GM23338 (cell line): ENCODE measurements at regions not wholly inside any gene's neighbourhood (a gene's known extent, or its start where the extent isn't known, plus 50 kb on each side); places are given as distances from the start of the nearest gene placed in this dataset.

ENCODE experiments used
- ATAC-seq: fragments of 200-7000 bp; cut with Tn5 transposase; 3 replicates; pipeline ENCODE4 v1.9.1; 2020
- DNase-seq: peaks from one replicate; pipeline ENCODE4 v3.0.0-alpha.2; 2015; ENCODE audit warnings: low spot score
- H2AFZ ChIP-seq: fragments of 200-600 bp; sonication (generic); 2 replicates; pipeline ENCODE4 v1.8.0; 2016; ENCODE audit warnings: antibody characterized with exemption, mild to moderate bottlenecking, moderate library complexity
- H3F3A ChIP-seq: fragments of 200-600 bp; sonication (generic); replicated peaks from 2 replicates; pipeline ENCODE4 v1.8.0; 2017; ENCODE audit warnings: antibody characterized with exemption, mixed run types, low read depth
- H3K27ac ChIP-seq: fragments of 200-600 bp; sonication (generic); 2 replicates; pipeline ENCODE4 v1.6.1; 2016; ENCODE audit warnings: low read depth
- H3K27me3 ChIP-seq: fragments of 200-600 bp; sonication (generic); 2 replicates; pipeline ENCODE4 v1.8.0; 2016; ENCODE audit warnings: mild to moderate bottlenecking, mixed run types, moderate library complexity; ENCODE audit not compliant: insufficient read depth
- H3K36me3 ChIP-seq: fragments of 200-600 bp; sonication (generic); 2 replicates; pipeline ENCODE4 v1.8.0; 2016; ENCODE audit warnings: mild to moderate bottlenecking; ENCODE audit not compliant: insufficient read depth
- H3K4me1 ChIP-seq: fragments of 200-600 bp; sonication (generic); 2 replicates; pipeline ENCODE4 v1.8.0; 2016; ENCODE audit warnings: mild to moderate bottlenecking, moderate library complexity; ENCODE audit not compliant: insufficient read depth
- H3K4me2 ChIP-seq: fragments of 200-600 bp; sonication (generic); 2 replicates; pipeline ENCODE4 v1.7.1; 2017; ENCODE audit warnings: mixed run types
- H3K4me3 ChIP-seq: fragments of 200-600 bp; sonication (generic); 2 replicates; pipeline ENCODE4 v1.6.1; 2016; ENCODE audit warnings: mixed run types
- H3K79me2 ChIP-seq: fragments of 200-600 bp; sonication (generic); replicated peaks from 2 replicates; pipeline ENCODE4 v1.8.0; 2017; ENCODE audit warnings: mild to moderate bottlenecking; ENCODE audit not compliant: insufficient read depth
- H3K9me2 ChIP-seq: fragments of 200-600 bp; sonication (generic); 2 replicates; pipeline ENCODE4 v1.8.0; 2017; ENCODE audit not compliant: insufficient read depth
- H4K20me1 ChIP-seq: fragments of 200-600 bp; sonication (generic); replicated peaks from 2 replicates; pipeline ENCODE4 v1.8.0; 2017; ENCODE audit warnings: mild to moderate bottlenecking; ENCODE audit not compliant: insufficient read depth
- H3K27ac Mint-ChIP-seq: 2 replicates; pipeline ENCODE4 v1.8.0; 2020; ENCODE audit warnings: inconsistent platforms, mild to moderate bottlenecking, moderate library complexity, mixed read lengths
- H3K27me3 Mint-ChIP-seq: 3 replicates; pipeline ENCODE4 v1.8.0; 2022; ENCODE audit warnings: low read depth, mild to moderate bottlenecking, moderate library complexity, mixed read lengths, inconsistent platforms; ENCODE audit not compliant: insufficient read depth, poor library complexity
- H3K36me3 Mint-ChIP-seq: 3 replicates; pipeline ENCODE4 v1.8.0; 2021; ENCODE audit warnings: low read depth, mild to moderate bottlenecking, inconsistent platforms, moderate library complexity, mixed read lengths
- H3K4me1 Mint-ChIP-seq: 3 replicates; pipeline ENCODE4 v1.8.0; 2020; ENCODE audit warnings: mild to moderate bottlenecking, inconsistent platforms, mixed read lengths
- H3K4me3 Mint-ChIP-seq: 3 replicates; pipeline ENCODE4 v1.8.0; 2021; ENCODE audit warnings: moderate library complexity, mild to moderate bottlenecking, inconsistent platforms, mixed read lengths
- H3K9me3 Mint-ChIP-seq: 3 replicates; pipeline ENCODE4 v1.8.0; 2020; ENCODE audit warnings: moderate library complexity, mild to moderate bottlenecking, inconsistent platforms, mixed read lengths
- CREB1 ChIP-seq: fragments of 250-450 bp; sonication (Bioruptor Pico); IDR thresholded peaks from 2 replicates; pipeline ENCODE4 v1.5.0; 2020; ENCODE audit warnings: low read depth, mild to moderate bottlenecking, moderate library complexity
- CTCF ChIP-seq, 2 experiments: fragments of 200-600 bp in 1 of 2; sonication (generic) in 1 of 2; conservative IDR thresholded peaks; 2 replicates each; pipeline versions ENCODE4 v1.5.1 to v1.6.1; 2016 to 2017; ENCODE audit warnings: antibody characterized with exemption in 2 of 2, low read depth in 2 of 2, mild to moderate bottlenecking in 2 of 2, moderate library complexity in 1 of 2
- EZH2 ChIP-seq: fragments of 200-600 bp; sonication (generic); IDR thresholded peaks from one replicate; pipeline ENCODE4 v1.8.0; 2017; ENCODE audit warnings: antibody characterized with exemption, mild to moderate bottlenecking, low read depth; ENCODE audit not compliant: unreplicated experiment
- EZH2phosphoT487 ChIP-seq: fragments of 200-600 bp; sonication (generic); IDR thresholded peaks from one replicate; pipeline ENCODE4 v1.8.1; 2018; ENCODE audit warnings: antibody characterized with exemption; ENCODE audit not compliant: unreplicated experiment
- JUNB ChIP-seq: IDR thresholded peaks from one replicate; pipeline ENCODE4 v1.6.1; 2016; ENCODE audit warnings: antibody characterized with exemption; ENCODE audit not compliant: unreplicated experiment
- NANOG ChIP-seq: IDR thresholded peaks from 2 replicates; pipeline ENCODE4 v1.6.1; 2016; ENCODE audit warnings: antibody characterized with exemption, borderline replicate concordance
- POLR2AphosphoS5 ChIP-seq: IDR thresholded peaks from 2 replicates; pipeline ENCODE4 v1.6.1; 2016; ENCODE audit warnings: antibody characterized with exemption, low read depth
- REST ChIP-seq: IDR thresholded peaks from one replicate; pipeline ENCODE4 v1.6.1; 2018; ENCODE audit warnings: antibody characterized with exemption; ENCODE audit not compliant: unreplicated experiment
- STAT1 ChIP-seq: IDR thresholded peaks from one replicate; pipeline ENCODE4 v1.6.1; 2016; ENCODE audit warnings: antibody characterized with exemption; ENCODE audit not compliant: unreplicated experiment
- ZNF114 ChIP-seq: fragments of 250-450 bp; sonication (Bioruptor Pico); IDR thresholded peaks from 2 replicates; pipeline ENCODE4 v1.5.0; 2020; ENCODE audit warnings: mild to moderate bottlenecking, moderate library complexity
- ZNF331 ChIP-seq: fragments of 250-450 bp; sonication (Bioruptor Pico); IDR thresholded peaks from 2 replicates; pipeline ENCODE4 v1.5.0; 2020; ENCODE audit warnings: low read depth, mild to moderate bottlenecking, moderate library complexity
- TF ChIP-seq, protein P1 (sequence below): IDR thresholded peaks from 2 replicates; pipeline ENCODE4 v1.6.1; 2016; ENCODE audit warnings: antibody characterized with exemption
- TF ChIP-seq, protein P2 (sequence below): fragments of 250-450 bp; sonication (Bioruptor Pico); IDR thresholded peaks from 2 replicates; pipeline ENCODE4 v1.5.0; 2020; ENCODE audit warnings: mild to moderate bottlenecking, moderate library complexity

- Mint-ChIP-seq H3K36me3 (no peaks in the 10 kb centered on the region), H3K27ac (no peak overlapping the region), H3K27me3 (no peaks in the 10 kb centered on the region), H3K4me3 (no peak overlapping the region), H3K9me3 (no peaks in the 10 kb centered on the region), H3K4me1 (peaks cover 7% of the 10 kb centered on the region; the same call in 2 of the 3 replicates)
- H3K4me3 ChIP-seq: no peak overlapping the region
- no peak overlapping the region for H3K27ac ChIP-seq
- no peaks in the 10 kb centered on the region for H3K79me2 ChIP-seq
- no peak overlapping the region for H2AFZ ChIP-seq
- H3K4me2 ChIP-seq: no peak overlapping the region
- H4K20me1 ChIP-seq: no peaks in the 10 kb centered on the region
- H3K9me2 ChIP-seq: no peaks in the 10 kb centered on the region
- DNase-seq: no peak
- ATAC-seq: no peak
- H3K27me3 ChIP-seq: no peaks in the 10 kb centered on the region
- peaks cover 4% of the 10 kb centered on the region; the same call in 1 of the 2 replicates for H3K4me1 ChIP-seq
- no peaks in the 10 kb centered on the region for H3K36me3 ChIP-seq
- H3F3A ChIP-seq: no peaks in the 10 kb centered on the region
- TF ChIP-seq STAT1: no peak
- no peak for TF ChIP-seq EZH2
- no peak for TF ChIP-seq POLR2AphosphoS5
- no peak for TF ChIP-seq ZNF331
- no peak for TF ChIP-seq EZH2phosphoT487
- no peak for TF ChIP-seq CREB1 (CRISPR knock-in tag)
- TF ChIP-seq, protein P1, sequence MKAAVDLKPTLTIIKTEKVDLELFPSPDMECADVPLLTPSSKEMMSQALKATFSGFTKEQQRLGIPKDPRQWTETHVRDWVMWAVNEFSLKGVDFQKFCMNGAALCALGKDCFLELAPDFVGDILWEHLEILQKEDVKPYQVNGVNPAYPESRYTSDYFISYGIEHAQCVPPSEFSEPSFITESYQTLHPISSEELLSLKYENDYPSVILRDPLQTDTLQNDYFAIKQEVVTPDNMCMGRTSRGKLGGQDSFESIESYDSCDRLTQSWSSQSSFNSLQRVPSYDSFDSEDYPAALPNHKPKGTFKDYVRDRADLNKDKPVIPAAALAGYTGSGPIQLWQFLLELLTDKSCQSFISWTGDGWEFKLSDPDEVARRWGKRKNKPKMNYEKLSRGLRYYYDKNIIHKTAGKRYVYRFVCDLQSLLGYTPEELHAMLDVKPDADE: no peak
- TF ChIP-seq REST: no peak
- no peak for TF ChIP-seq ZNF114 (CRISPR knock-in tag)
- no peak for TF ChIP-seq NANOG
- TF ChIP-seq CTCF (conservative IDR thresholded peaks at IDR 0.05; ENCODE audit: low read depth in 2 of 2): no peak
- TF ChIP-seq, protein P2, sequence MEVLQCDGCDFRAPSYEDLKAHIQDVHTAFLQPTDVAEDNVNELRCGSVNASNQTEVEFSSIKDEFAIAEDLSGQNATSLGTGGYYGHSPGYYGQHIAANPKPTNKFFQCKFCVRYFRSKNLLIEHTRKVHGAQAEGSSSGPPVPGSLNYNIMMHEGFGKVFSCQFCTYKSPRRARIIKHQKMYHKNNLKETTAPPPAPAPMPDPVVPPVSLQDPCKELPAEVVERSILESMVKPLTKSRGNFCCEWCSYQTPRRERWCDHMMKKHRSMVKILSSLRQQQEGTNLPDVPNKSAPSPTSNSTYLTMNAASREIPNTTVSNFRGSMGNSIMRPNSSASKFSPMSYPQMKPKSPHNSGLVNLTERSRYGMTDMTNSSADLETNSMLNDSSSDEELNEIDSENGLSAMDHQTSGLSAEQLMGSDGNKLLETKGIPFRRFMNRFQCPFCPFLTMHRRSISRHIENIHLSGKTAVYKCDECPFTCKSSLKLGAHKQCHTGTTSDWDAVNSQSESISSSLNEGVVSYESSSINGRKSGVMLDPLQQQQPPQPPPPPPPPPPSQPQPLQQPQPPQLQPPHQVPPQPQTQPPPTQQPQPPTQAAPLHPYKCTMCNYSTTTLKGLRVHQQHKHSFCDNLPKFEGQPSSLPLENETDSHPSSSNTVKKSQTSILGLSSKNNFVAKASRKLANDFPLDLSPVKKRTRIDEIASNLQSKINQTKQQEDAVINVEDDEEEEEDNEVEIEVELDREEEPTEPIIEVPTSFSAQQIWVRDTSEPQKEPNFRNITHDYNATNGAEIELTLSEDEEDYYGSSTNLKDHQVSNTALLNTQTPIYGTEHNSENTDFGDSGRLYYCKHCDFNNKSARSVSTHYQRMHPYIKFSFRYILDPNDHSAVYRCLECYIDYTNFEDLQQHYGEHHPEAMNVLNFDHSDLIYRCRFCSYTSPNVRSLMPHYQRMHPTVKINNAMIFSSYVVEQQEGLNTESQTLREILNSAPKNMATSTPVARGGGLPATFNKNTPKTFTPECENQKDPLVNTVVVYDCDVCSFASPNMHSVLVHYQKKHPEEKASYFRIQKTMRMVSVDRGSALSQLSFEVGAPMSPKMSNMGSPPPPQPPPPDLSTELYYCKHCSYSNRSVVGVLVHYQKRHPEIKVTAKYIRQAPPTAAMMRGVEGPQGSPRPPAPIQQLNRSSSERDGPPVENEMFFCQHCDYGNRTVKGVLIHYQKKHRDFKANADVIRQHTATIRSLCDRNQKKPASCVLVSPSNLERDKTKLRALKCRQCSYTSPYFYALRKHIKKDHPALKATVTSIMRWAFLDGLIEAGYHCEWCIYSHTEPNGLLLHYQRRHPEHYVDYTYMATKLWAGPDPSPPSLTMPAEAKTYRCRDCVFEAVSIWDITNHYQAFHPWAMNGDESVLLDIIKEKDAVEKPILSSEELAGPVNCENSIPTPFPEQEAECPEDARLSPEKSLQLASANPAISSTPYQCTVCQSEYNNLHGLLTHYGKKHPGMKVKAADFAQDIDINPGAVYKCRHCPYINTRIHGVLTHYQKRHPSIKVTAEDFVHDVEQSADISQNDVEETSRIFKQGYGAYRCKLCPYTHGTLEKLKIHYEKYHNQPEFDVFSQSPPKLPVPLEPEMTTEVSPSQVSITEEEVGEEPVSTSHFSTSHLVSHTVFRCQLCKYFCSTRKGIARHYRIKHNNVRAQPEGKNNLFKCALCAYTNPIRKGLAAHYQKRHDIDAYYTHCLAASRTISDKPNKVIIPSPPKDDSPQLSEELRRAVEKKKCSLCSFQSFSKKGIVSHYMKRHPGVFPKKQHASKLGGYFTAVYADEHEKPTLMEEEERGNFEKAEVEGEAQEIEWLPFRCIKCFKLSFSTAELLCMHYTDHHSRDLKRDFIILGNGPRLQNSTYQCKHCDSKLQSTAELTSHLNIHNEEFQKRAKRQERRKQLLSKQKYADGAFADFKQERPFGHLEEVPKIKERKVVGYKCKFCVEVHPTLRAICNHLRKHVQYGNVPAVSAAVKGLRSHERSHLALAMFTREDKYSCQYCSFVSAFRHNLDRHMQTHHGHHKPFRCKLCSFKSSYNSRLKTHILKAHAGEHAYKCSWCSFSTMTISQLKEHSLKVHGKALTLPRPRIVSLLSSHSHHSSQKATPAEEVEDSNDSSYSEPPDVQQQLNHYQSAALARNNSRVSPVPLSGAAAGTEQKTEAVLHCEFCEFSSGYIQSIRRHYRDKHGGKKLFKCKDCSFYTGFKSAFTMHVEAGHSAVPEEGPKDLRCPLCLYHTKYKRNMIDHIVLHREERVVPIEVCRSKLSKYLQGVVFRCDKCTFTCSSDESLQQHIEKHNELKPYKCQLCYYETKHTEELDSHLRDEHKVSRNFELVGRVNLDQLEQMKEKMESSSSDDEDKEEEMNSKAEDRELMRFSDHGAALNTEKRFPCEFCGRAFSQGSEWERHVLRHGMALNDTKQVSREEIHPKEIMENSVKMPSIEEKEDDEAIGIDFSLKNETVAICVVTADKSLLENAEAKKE (CRISPR knock-in tag): no peak
- TF ChIP-seq JUNB: no peak
Measured at GRCh38 chr9:10729213-10729612, 116.4 kb upstream of the PTPRD start.
